Ovary (tissue), 3 donors: ENCODE measurements at regions not wholly inside any gene's neighbourhood (a gene's known extent, or its start where the extent isn't known, plus 50 kb on each side); places are given as distances from the start of the nearest gene placed in this dataset.

Experiments used
- CTCF ChIP-seq, 3 donors: fragments of 450-650 bp in 2 of 3; fragments of 200-600 bp in 1 of 3; IDR thresholded peaks; one replicate each; pipeline versions ENCODE4 v1.5.1 to v1.8.0; 2016 to 2022; ENCODE audit warnings: antibody characterized with exemption in 3 of 3, mild to moderate bottlenecking in 1 of 3
- EP300 ChIP-seq: sonication (generic); formaldehyde crosslinking; IDR thresholded peaks from one replicate; pipeline ENCODE4 v1.6.1; 2017; ENCODE audit warnings: antibody characterized with exemption
- POLR2A ChIP-seq: fragments of 450-650 bp; IDR thresholded peaks from one replicate; pipeline ENCODE4 v1.6.1; 2017; ENCODE audit warnings: antibody characterized with exemption, mild to moderate bottlenecking, moderate library complexity
- donor health status: DM: no; HTN: no; CAD: no.

GRCh38 chr2:14494759-14495158 is 137.8 kb upstream of the LRATD1 start:
- TF ChIP-seq EP300 (no peak), CTCF (IDR thresholded peaks at IDR 0.05) (no peak), POLR2A (no peak)
